ENCODE measurements at regions not wholly inside any gene's neighbourhood (a gene's known extent, or its start where the extent isn't known, plus 50 kb on each side); places are given as distances from the start of the nearest gene placed in this dataset.

GRCh38 chr3:17936736-17937480, 194.5 kb upstream of the TBC1D5 start:
- no peak for DNase-seq

GRCh38 chr3:17935222-17935621, 192.8 kb upstream of the TBC1D5 start:
- no peak for DNase-seq

- no peak for DNase-seq
Measured at GRCh38 chr3:17932136-17932771, 189.8 kb upstream of the TBC1D5 start.

- DNase-seq: no peak
Measured at GRCh38 chr3:17931131-17931530, 188.7 kb upstream of the TBC1D5 start.

DNA sequence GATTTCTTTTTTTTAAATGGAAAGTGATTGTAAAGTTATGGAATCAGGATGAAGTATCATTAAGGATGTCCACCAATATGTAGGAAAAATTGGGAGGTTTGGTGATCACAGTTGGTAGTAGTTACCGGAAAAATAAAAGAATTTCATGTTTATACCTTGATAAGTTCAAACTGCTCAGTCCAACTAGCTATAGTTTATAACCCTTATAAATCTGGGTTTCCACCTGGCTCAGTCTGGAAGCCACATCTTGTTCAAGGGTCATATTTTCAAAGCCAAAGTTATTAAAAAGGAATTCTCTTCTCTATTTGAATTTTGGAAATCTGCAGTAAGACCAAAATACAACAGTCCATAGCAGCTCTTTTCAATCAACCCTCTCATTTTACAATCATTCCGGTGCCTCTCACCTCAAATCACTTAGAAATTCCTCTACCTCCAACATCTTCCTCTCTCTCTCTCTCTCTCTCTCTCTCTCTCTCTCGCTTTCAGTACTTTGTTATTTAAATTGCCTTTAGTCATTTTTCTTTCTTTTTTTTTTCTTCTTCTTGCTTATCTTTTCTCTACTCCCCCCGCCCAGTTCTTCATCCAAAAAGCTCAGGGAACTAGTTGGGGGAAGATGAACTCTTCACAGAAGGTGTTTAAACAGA, 186.2 kb upstream of the TBC1D5 start:
- DNase-seq: no peak

DNA sequence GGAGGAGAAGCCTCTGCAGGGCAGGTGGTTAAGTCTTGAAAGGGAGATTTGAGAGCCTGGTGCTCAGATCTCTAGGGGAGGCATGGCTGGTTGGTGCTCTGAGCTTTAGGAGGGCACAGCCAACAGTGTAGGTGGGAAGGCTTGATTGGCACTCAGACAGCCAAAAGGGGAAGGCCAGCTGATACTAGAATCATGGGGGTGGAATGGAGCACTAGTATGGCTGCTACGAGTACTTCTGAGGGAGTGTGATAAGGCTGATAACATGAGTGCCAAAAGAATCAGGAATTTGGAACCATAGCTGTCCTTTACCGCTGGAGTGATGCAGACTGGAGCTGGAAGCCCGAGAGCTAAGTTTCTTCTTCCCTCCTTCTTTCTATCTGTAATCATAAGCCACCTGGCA, 184.6 kb upstream of the TBC1D5 start:
- DNase-seq: no peak

DNA sequence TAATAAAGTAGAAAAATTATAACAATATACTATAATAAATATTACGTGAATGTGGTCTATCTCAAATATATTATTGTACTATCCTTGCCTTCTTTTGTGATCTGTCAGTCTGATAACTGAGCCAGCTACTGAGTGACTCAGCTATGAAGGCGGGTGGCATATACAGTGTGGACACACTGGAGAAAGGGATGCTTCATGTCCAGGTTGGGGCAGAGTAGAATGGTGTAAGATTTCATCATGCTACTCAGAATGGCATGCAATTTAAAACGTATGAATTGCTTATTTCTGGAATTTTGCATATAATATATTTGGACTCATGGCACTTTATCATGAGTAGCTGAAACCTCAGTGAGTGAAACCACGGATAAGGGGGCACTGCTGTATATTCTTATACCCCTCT, 172.9 kb upstream of the TBC1D5 start:
- no peak for DNase-seq

- no peak for DNase-seq
Measured at GRCh38 chr3:17913359-17913758, 170.9 kb upstream of the TBC1D5 start.

DNA sequence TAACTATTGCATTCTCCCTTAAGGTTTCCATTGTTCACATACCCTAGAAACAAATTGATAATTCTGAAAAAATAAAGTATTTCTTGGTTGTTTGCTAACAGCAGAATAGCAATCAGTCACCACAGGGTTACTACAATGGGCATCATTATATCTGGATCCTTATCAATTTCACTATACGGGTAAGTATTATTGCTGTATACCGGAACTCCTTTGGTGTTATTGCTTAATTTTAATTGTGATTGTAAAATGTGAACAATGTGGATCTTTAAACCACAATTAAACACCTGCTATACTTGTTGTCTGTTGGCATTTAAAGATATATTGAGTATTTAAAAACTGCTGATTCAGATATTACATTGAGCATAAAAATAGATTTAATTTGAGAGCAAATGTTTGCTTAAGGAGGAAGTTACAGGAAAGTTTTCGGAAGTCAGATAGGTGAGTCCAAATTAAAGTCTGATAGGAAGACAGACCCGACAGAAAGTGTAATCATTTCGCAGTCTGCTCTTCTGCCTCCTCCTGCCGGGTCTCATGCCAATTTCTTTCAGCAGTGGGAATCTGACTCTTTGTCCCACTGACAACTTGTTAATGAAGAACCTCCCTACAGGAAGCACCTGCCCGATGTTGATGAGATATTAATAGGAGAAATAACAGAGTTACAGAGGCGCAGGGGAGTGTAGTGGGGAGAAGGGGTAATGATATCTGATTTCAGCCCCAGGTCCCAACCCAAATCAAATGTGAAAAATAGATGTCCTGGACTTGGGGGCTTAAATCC, 169.7 kb upstream of the TBC1D5 start:
- DNase-seq: no peak

DNA sequence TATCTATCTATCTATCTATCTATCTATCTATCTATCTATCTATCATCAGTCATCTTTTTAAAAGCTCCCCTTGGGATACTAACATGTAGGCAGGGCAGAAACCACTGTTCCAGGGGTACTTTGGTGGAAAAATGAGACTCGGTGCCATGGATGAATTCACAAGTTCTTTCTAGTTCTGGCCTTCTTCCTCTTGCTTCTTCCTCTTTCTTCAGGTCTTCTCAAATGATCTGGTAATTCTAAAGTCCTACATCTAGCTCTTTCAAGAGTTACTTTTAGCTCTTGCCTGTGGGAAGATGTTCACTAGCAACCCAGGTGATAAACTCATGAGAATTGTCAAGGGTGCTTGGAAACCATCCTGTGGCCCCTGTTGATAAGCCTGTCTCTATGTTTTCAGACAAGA, 168.5 kb upstream of the TBC1D5 start:
- no peak for DNase-seq

GRCh38 chr3:17909714-17910113, 167.3 kb upstream of the TBC1D5 start:
- DNase-seq: no peak

GRCh38 chr3:17908399-17909191, 166.2 kb upstream of the TBC1D5 start:
- DNase-seq: no peak

GRCh38 chr3:17905996-17906395, 163.6 kb upstream of the TBC1D5 start:
- DNase-seq: no peak

- no peak for DNase-seq
Measured at GRCh38 chr3:17901893-17902292, 159.5 kb upstream of the TBC1D5 start.

GRCh38 chr3:17894434-17895060, 152.1 kb upstream of the TBC1D5 start:
- DNase-seq: peak; percentile 32

- DNase-seq: no peak
Measured at GRCh38 chr3:17891139-17891856, 148.9 kb upstream of the TBC1D5 start.

DNA sequence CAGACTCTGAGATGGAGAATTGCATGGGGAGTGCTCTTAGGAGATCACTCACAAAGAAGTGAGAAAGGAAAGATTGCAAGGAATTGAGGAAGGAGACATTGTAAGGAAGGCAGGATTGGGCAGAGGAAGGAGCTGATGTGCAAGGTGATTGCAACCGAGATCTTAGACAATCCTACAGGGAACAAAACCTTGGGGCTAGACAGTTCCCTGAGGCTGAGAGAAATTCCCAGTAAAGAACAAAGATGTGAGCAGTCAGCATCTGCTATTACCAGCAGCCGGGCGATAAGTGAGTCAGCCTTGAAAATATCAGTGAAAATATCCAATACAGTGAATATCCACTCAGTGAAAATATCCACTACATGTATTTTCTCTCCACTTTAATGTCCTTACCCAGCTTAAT, 143.6 kb upstream of the TBC1D5 start:
- no peak for DNase-seq

DNA sequence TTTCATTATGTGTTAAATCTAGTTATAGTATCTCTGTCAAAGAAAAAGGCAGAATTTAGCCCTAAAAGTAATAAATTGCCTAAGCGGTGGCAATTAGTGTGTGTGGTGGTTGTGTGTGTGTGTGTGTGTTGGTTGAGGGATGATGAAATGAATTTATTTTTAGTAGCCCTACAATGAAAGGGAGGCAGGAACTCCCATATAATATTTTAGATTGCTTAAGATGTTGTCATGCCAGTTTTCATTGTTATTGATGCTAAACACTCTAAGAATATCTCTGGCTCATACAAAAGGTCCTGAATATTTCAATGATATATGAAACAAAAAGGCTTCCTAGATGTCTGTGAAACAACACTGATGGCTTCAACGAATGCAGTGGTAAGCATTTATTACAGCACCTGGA, 140.6 kb upstream of the TBC1D5 start:
- DNase-seq: no peak

- no peak for DNase-seq
Measured at GRCh38 chr3:17877299-17877698, 134.9 kb upstream of the TBC1D5 start.

DNA sequence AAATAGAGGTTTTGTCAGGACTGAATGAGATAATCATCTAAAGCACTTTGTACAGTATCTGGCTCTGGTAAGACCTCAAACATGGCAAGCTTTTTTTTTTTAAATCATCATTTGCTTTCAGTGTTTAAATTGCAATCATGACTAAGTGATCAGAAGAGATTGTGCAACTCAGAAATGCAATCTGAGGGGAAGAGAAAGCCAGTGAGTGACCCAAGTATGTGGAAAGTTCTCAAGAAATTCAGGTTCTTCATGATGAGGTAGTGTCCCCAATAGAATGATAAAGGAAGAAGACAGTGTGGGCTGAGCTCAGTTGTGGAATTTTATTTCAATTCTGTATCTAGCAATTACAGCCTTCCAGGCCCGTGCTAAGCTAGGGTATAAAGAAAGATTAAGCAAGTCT, 132.2 kb upstream of the TBC1D5 start:
- no peak for DNase-seq

GRCh38 chr3:17872457-17872856, 130.0 kb upstream of the TBC1D5 start:
- no peak for DNase-seq

GRCh38 chr3:17865631-17866030, 123.2 kb upstream of the TBC1D5 start:
- DNase-seq: no peak
